IPS-20b (cell line): ENCODE measurements at regions not wholly inside any gene's neighbourhood (a gene's known extent, or its start where the extent isn't known, plus 50 kb on each side); places are given as distances from the start of the nearest gene placed in this dataset.

Experiments
- H3K27ac ChIP-seq: one replicate; pipeline ENCODE4 v1.5.1; 2013; ENCODE audit warnings: low read length
- H3K27me3 ChIP-seq: 2 replicates; pipeline ENCODE4 v1.6.1; 2013; ENCODE audit warnings: mild to moderate bottlenecking, low read length, inconsistent platforms; ENCODE audit not compliant: insufficient read depth
- H3K36me3 ChIP-seq: 2 replicates; pipeline ENCODE4 v1.6.1; 2013; ENCODE audit warnings: low read depth, mild to moderate bottlenecking, inconsistent platforms, low read length, moderate library complexity; ENCODE audit not compliant: insufficient read depth
- H3K4me1 ChIP-seq: 2 replicates; pipeline ENCODE4 v1.6.1; 2013; ENCODE audit warnings: mild to moderate bottlenecking, control low read depth, inconsistent platforms, low read length, moderate library complexity; ENCODE audit not compliant: insufficient read depth
- H3K4me3 ChIP-seq: 2 replicates; pipeline ENCODE4 v1.5.1; 2013; ENCODE audit warnings: mild to moderate bottlenecking, low read length, inconsistent platforms
- H3K9ac ChIP-seq: 2 replicates; pipeline ENCODE4 v1.6.1; 2013; ENCODE audit warnings: low read depth, mild to moderate bottlenecking, inconsistent platforms, low read length, moderate library complexity
- H3K9me3 ChIP-seq: 2 replicates; pipeline ENCODE4 v1.6.1; 2013; ENCODE audit warnings: mild to moderate bottlenecking, low read depth, low read length, inconsistent platforms; ENCODE audit not compliant: insufficient read depth

GRCh38 chr5:116765441-116765840 is 190.8 kb upstream of the SEMA6A start:
- Histone ChIP-seq H3K4me3 (no peak overlapping the region), H3K9me3 (no peaks in the 10 kb centered on the region), H3K9ac (no peak overlapping the region), H3K36me3 (no peaks in the 10 kb centered on the region), H3K4me1 (peaks cover 13% of the 10 kb centered on the region), H3K27me3 (no peaks in the 10 kb centered on the region; the same call in 1 of the 2 replicates), H3K27ac (no peak overlapping the region)

- H3K9ac ChIP-seq = no peak overlapping the region
- no peak overlapping the region for H3K27ac ChIP-seq
- H3K36me3 ChIP-seq = no peaks in the 10 kb centered on the region
- no peak overlapping the region for H3K4me3 ChIP-seq
- H3K9me3 ChIP-seq = no peaks in the 10 kb centered on the region
- no peaks in the 10 kb centered on the region; the same call in 1 of the 2 replicates for H3K27me3 ChIP-seq
- peaks cover 18% of the 10 kb centered on the region for H3K4me1 ChIP-seq
Observed at GRCh38 chr5:116764941-116765340, 190.3 kb upstream of the SEMA6A start.

- H3K9ac ChIP-seq = no peak overlapping the region
- H3K9me3 ChIP-seq = no peaks in the 10 kb centered on the region
- H3K36me3 ChIP-seq = no peaks in the 10 kb centered on the region
- H3K4me3 ChIP-seq = no peak overlapping the region
- no peak overlapping the region for H3K27ac ChIP-seq
- no peaks in the 10 kb centered on the region; the same call in 1 of the 2 replicates for H3K27me3 ChIP-seq
- H3K4me1 ChIP-seq = peaks cover 18% of the 10 kb centered on the region
Observed at GRCh38 chr5:116763987-116764866, 189.6 kb upstream of the SEMA6A start.

GRCh38 chr5:116759860-116760640 is 185.4 kb upstream of the SEMA6A start:
- peaks cover 21% of the 10 kb centered on the region for H3K4me1 ChIP-seq
- H3K9ac ChIP-seq = no peak overlapping the region
- peaks cover 5% of the 10 kb centered on the region; the same call in 1 of the 2 replicates for H3K9me3 ChIP-seq
- no peak overlapping the region for H3K27ac ChIP-seq
- H3K27me3 ChIP-seq = no peaks in the 10 kb centered on the region
- H3K36me3 ChIP-seq = no peaks in the 10 kb centered on the region
- H3K4me3 ChIP-seq = peak overlapping the region; percentile 1; the same call in 1 of the 2 replicates

GRCh38 chr5:116757326-116757725 is 182.7 kb upstream of the SEMA6A start:
- Histone ChIP-seq H3K9ac (no peak overlapping the region), H3K4me1 (peaks cover 37% of the 10 kb centered on the region), H3K4me3 (no peak overlapping the region), H3K9me3 (peaks cover 5% of the 10 kb centered on the region; the same call in 1 of the 2 replicates), H3K36me3 (no peaks in the 10 kb centered on the region), H3K27ac (no peak overlapping the region), H3K27me3 (no peaks in the 10 kb centered on the region)

- no peak overlapping the region for H3K4me3 ChIP-seq
- no peaks in the 10 kb centered on the region for H3K36me3 ChIP-seq
- H3K27me3 ChIP-seq = no peaks in the 10 kb centered on the region
- no peak overlapping the region for H3K27ac ChIP-seq
- peaks cover 5% of the 10 kb centered on the region; the same call in 1 of the 2 replicates for H3K9me3 ChIP-seq
- H3K9ac ChIP-seq = no peak overlapping the region
- H3K4me1 ChIP-seq = peaks cover 32% of the 10 kb centered on the region
Observed at GRCh38 chr5:116756531-116756930, 181.9 kb upstream of the SEMA6A start.

GRCh38 chr5:116754556-116754955 is 179.9 kb upstream of the SEMA6A start:
- H3K4me1 ChIP-seq = peaks cover 20% of the 10 kb centered on the region
- H3K36me3 ChIP-seq = no peaks in the 10 kb centered on the region
- no peak overlapping the region for H3K9ac ChIP-seq
- no peak overlapping the region for H3K27ac ChIP-seq
- no peak overlapping the region for H3K4me3 ChIP-seq
- peaks cover 5% of the 10 kb centered on the region; the same call in 1 of the 2 replicates for H3K9me3 ChIP-seq
- no peaks in the 10 kb centered on the region for H3K27me3 ChIP-seq

GRCh38 chr5:116751684-116752083 is 177.1 kb upstream of the SEMA6A start:
- Histone ChIP-seq H3K9ac (no peak overlapping the region), H3K27me3 (no peaks in the 10 kb centered on the region), H3K36me3 (no peaks in the 10 kb centered on the region), H3K4me3 (no peak overlapping the region), H3K9me3 (peaks cover 3% of the 10 kb centered on the region; the same call in 1 of the 2 replicates), H3K27ac (no peak overlapping the region), H3K4me1 (peaks cover 20% of the 10 kb centered on the region)

GRCh38 chr5:116750631-116751580 is 176.3 kb upstream of the SEMA6A start:
- H3K9ac ChIP-seq = no peak overlapping the region
- no peak overlapping the region for H3K4me3 ChIP-seq
- H3K9me3 ChIP-seq = no peaks in the 10 kb centered on the region
- no peaks in the 10 kb centered on the region for H3K27me3 ChIP-seq
- peaks cover 20% of the 10 kb centered on the region for H3K4me1 ChIP-seq
- H3K27ac ChIP-seq = no peak overlapping the region
- no peaks in the 10 kb centered on the region for H3K36me3 ChIP-seq

GRCh38 chr5:116747881-116748280 is 173.3 kb upstream of the SEMA6A start:
- Histone ChIP-seq H3K4me1 (peaks cover under 1% of the 10 kb centered on the region; the same call in 1 of the 2 replicates), H3K27ac (no peak overlapping the region), H3K9me3 (peaks cover 4% of the 10 kb centered on the region), H3K27me3 (no peaks in the 10 kb centered on the region), H3K4me3 (no peak overlapping the region), H3K36me3 (no peaks in the 10 kb centered on the region), H3K9ac (no peak overlapping the region)

- Histone ChIP-seq H3K4me1 (no peaks in the 10 kb centered on the region), H3K4me3 (no peak overlapping the region), H3K9me3 (peaks cover 4% of the 10 kb centered on the region), H3K9ac (no peak overlapping the region), H3K27me3 (no peaks in the 10 kb centered on the region), H3K27ac (no peak overlapping the region), H3K36me3 (no peaks in the 10 kb centered on the region)
Observed at GRCh38 chr5:116746668-116747067, 172.0 kb upstream of the SEMA6A start.
